Neutrophil (primary cell): ENCODE measurements at regions not wholly inside any gene's neighbourhood (a gene's known extent, or its start where the extent isn't known, plus 50 kb on each side); places are given as distances from the start of the nearest gene placed in this dataset.

Source experiments
- H3K27ac ChIP-seq: fragments of 200-600 bp; sonication (generic); 2 replicates; pipeline ENCODE4 v1.5.1; 2016; ENCODE audit warnings: mild to moderate bottlenecking, moderate library complexity
- H3K27me3 ChIP-seq: fragments of 200-600 bp; sonication (generic); 2 replicates; pipeline ENCODE4 v1.6.0; 2016; ENCODE audit warnings: mild to moderate bottlenecking
- H3K36me3 ChIP-seq: fragments of 200-600 bp; sonication (generic); 2 replicates; pipeline ENCODE4 v1.5.1; 2017
- H3K4me1 ChIP-seq, 2 experiments: fragments of 200-600 bp in 1 of 2; sonication (generic) in 1 of 2; 1 replicate in 1 of 2; 2 replicates in 1 of 2; pipeline versions ENCODE4 v1.5.1 to v1.6.1; 2013 to 2016; ENCODE audit warnings: low read depth in 1 of 2, low read length in 1 of 2, mild to moderate bottlenecking in 1 of 2, moderate library complexity in 1 of 2; ENCODE audit not compliant: control insufficient read depth in 1 of 2, insufficient read depth in 1 of 2
- H3K4me3 ChIP-seq, 2 experiments: fragments of 200-600 bp in 1 of 2; sonication (generic) in 1 of 2; 1 replicate in 1 of 2; 2 replicates in 1 of 2; pipeline ENCODE4 v1.5.1; 2013 to 2016; ENCODE audit warnings: low read depth in 1 of 2, low read length in 1 of 2, mild to moderate bottlenecking in 1 of 2, moderate library complexity in 1 of 2
- H3K9me3 ChIP-seq: fragments of 200-600 bp; sonication (generic); 2 replicates; pipeline ENCODE4 v1.5.1; 2016
- CTCF ChIP-seq: fragments of 200-600 bp; sonication (generic); IDR thresholded peaks from 2 replicates; pipeline ENCODE4 v1.5.1; 2016; ENCODE audit warnings: antibody characterized with exemption

- Histone ChIP-seq H3K27ac (no peak overlapping the region), H3K4me3 (no peak overlapping the region), H3K36me3 (no peaks in the 10 kb centered on the region), H3K27me3 (no peaks in the 10 kb centered on the region), H3K4me1 (no peaks in the 10 kb centered on the region), H3K9me3 (no peaks in the 10 kb centered on the region)
- TF ChIP-seq CTCF, result no peak
Measured at GRCh38 chr3:20683910-20684309, 497.9 kb upstream of the SGO1 start.

DNA sequence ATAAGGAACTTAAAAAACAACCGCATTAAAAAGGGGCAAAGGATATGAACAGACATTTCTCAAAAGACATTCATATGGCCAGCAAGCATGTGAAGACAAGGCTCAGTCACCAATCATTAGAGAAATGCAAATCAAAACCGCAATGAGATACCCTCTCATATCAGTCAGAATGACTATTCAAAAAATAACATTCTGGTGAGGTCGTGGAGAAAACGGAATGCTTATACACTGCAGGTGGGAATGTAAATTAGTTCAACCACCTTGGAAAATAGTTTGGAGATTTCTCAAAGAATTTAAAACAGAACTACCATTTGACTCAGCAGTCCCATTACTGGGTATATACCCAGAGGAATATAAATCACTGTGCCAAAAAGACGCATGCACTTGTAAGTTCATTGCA, 496.6 kb upstream of the SGO1 start:
- no peaks in the 10 kb centered on the region for H3K36me3 ChIP-seq
- H3K27me3 ChIP-seq, result no peaks in the 10 kb centered on the region
- no peaks in the 10 kb centered on the region for H3K9me3 ChIP-seq
- no peaks in the 10 kb centered on the region for H3K4me1 ChIP-seq
- H3K4me3 ChIP-seq, result no peak overlapping the region
- H3K27ac ChIP-seq, result no peak overlapping the region
- TF ChIP-seq CTCF, result no peak

GRCh38 chr3:20680990-20681628, 495.1 kb upstream of the SGO1 start:
- Histone ChIP-seq H3K36me3 (no peaks in the 10 kb centered on the region), H3K4me3 (no peak overlapping the region), H3K27ac (no peak overlapping the region), H3K4me1 (no peaks in the 10 kb centered on the region), H3K27me3 (no peaks in the 10 kb centered on the region), H3K9me3 (no peaks in the 10 kb centered on the region)
- no peak for TF ChIP-seq CTCF

- no peaks in the 10 kb centered on the region for H3K4me1 ChIP-seq
- H3K27me3 ChIP-seq, result no peaks in the 10 kb centered on the region
- no peaks in the 10 kb centered on the region for H3K36me3 ChIP-seq
- TF ChIP-seq CTCF, result no peak
- no peak overlapping the region for H3K4me3 ChIP-seq
- H3K9me3 ChIP-seq, result no peaks in the 10 kb centered on the region
- no peak overlapping the region for H3K27ac ChIP-seq
Measured at GRCh38 chr3:20673866-20674265, 487.9 kb upstream of the SGO1 start.

DNA sequence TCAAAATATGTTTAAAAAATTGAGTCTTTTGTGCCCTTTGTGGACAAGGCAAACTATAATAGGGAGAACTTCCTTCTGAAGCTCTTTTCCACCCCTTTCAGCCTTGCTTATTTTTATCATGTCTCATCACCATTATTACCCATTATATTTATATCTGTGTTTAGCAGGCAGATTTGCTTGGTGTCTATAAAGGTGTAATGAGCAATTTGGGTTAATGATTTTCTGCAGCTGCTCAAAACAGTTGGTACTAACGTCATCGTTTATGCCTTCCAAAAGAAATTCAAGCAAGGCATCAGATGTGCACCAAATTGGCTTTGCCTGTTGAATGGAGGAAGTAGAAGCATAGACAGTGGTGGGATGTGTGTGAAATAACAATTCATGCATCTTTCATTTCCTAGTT, 483.7 kb upstream of the SGO1 start:
- no peak overlapping the region for H3K27ac ChIP-seq
- H3K9me3 ChIP-seq, result no peaks in the 10 kb centered on the region
- H3K4me1 ChIP-seq, result no peaks in the 10 kb centered on the region
- TF ChIP-seq CTCF, result no peak
- no peaks in the 10 kb centered on the region for H3K27me3 ChIP-seq
- H3K36me3 ChIP-seq, result no peaks in the 10 kb centered on the region
- H3K4me3 ChIP-seq, result no peak overlapping the region

GRCh38 chr3:20669184-20669583, 483.2 kb upstream of the SGO1 start:
- Histone ChIP-seq H3K9me3 (no peaks in the 10 kb centered on the region), H3K4me1 (no peaks in the 10 kb centered on the region), H3K27ac (no peak overlapping the region), H3K36me3 (no peaks in the 10 kb centered on the region), H3K27me3 (no peaks in the 10 kb centered on the region), H3K4me3 (no peak overlapping the region)
- TF ChIP-seq CTCF, result no peak
